Body of pancreas (tissue), 4 donors: ENCODE measurements at regions not wholly inside any gene's neighbourhood (a gene's known extent, or its start where the extent isn't known, plus 50 kb on each side); places are given as distances from the start of the nearest gene placed in this dataset.

Experiments used
- ATAC-seq: fragments of 150-250 bp; one replicate; pipeline ENCODE4 v1.9.1; 2016
- DNase-seq, 4 donors: peaks; one replicate each; pipeline ENCODE4 v3.0.0-alpha.2; 2019
- H3K27ac ChIP-seq, 4 donors: fragments of 200-600 bp; sonication (generic); 1 replicate in 3 of 4; 2 replicates in 1 of 4; pipeline versions ENCODE4 v1.5.1 to v1.6.1; 2016 to 2019; ENCODE audit warnings: mild to moderate bottlenecking in 1 of 4, mixed read lengths in 1 of 4, moderate library complexity in 1 of 4
- H3K27me3 ChIP-seq, 2 donors: fragments of 200-600 bp; sonication (generic); one replicate each; pipeline ENCODE4 v1.6.0; 2016; ENCODE audit warnings: mild to moderate bottlenecking in 1 of 2
- H3K36me3 ChIP-seq, 2 donors: fragments of 200-600 bp; sonication (generic); replicated peaks in 1 of 2; 2 replicates each; pipeline ENCODE4 v1.5.1; 2016; ENCODE audit warnings: low read depth in 2 of 2; ENCODE audit not compliant: insufficient read depth in 1 of 2
- H3K4me1 ChIP-seq: fragments of 200-600 bp; sonication (generic); one replicate; pipeline ENCODE4 v1.6.0; 2016
- H3K4me3 ChIP-seq, 2 donors: fragments of 200-600 bp; sonication (generic); 1 replicate in 1 of 2; 2 replicates in 1 of 2; pipeline ENCODE4 v1.5.1; 2016 to 2019
- H3K9me3 ChIP-seq, 3 donors: fragments of 200-600 bp; sonication (generic); 1 replicate in 2 of 3; 2 replicates in 1 of 3; pipeline ENCODE4 v1.5.1; 2016
- CTCF ChIP-seq, 7 experiments: fragments of 450-650 bp in 4 of 7; fragments of 200-600 bp in 3 of 7; sonication (generic) in 3 of 7; IDR thresholded peaks; one replicate each; pipeline ENCODE4 v1.5.1; 2016 to 2019; ENCODE audit warnings: antibody characterized with exemption in 7 of 7
- POLR2A ChIP-seq, 3 donors: fragments of 450-650 bp; IDR thresholded peaks; one replicate each; pipeline ENCODE4 v1.6.1; 2016; ENCODE audit warnings: antibody characterized with exemption in 3 of 3, mild to moderate bottlenecking in 2 of 3
- WGBS, 2 donors: methylation state at CpG; one replicate each; pipeline ENCODE4 v1.1.5; 2017; 5-methylcytosine and 5-hydroxymethylcytosine counted together
- intact Hi-C: fragments of 100-400 bp; cut with DNase I; formaldehyde crosslinking; loops from one replicate; pipeline ENCODE4 v1.15.1; 2023

DNA sequence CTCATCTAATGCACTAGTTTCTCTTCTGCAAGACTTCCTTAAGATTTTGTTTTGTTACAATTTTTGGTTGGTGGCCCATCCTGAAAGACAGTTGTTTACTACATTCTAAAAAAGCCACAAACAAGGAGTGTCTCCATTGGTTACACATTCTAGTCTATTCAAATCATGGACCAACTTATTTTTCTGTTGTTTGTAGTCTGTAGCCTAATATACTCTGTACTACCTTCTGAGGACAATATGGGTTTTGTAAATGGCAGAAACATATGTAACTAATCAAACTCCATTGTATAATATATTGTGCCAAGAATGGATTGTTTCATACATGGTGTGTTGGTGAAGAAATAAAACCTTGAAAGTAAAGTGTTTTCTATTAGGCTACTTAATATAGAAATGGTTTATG lies 79.5 kb upstream of the DHX40 start:
- no peak for ATAC-seq
- no peak for DNase-seq
- Histone ChIP-seq H3K4me1 (no peaks in the 10 kb centered on the region), H3K27me3 (no peaks in the 10 kb centered on the region), H3K9me3 (no peaks in the 10 kb centered on the region), H3K36me3 (no peaks in the 10 kb centered on the region), H3K27ac (no peak overlapping the region), H3K4me3 (no peak overlapping the region)
- intact Hi-C loops = no loop called here
- TF ChIP-seq CTCF (IDR thresholded peaks at IDR 0.05) (no peak), POLR2A (IDR thresholded peaks at IDR 0.05) (no peak)

DNA sequence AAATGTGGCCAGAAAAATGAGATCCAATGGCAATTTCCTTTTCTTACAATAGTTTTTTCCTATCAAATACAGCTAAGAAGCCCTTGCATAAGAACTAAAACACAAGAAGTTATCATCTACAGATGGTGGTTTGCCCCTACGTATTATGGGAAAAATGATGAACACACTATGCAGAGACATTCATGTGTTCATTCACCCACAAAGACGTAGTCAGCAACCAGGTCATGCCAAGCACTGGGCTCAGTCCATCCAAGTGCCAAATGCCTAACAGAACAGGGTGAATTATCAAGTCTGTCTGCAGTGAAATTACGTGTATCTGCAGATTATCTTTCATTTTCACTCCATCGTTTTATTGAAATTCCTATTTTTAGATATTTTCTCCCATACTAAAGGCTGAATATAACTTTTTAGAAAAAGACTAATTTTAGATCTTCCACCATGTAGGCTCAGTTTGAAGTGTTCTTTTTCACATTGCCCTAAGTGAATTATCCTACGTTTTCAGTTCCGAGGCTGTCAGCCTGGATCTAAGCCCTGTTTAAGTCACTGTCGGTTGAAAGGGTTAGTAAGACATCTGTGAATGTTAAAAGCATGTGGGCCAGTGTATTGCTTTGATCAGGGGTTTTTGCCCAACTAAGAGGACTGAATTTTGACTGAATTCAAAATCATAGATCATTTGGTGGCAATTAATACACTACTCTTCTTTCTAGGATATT lies 78.1 kb upstream of the DHX40 start:
- ATAC-seq = no peak
- Histone ChIP-seq H3K4me1 (no peaks in the 10 kb centered on the region), H3K27me3 (no peaks in the 10 kb centered on the region), H3K4me3 (no peak overlapping the region), H3K27ac (no peak overlapping the region), H3K9me3 (no peaks in the 10 kb centered on the region), H3K36me3 (no peaks in the 10 kb centered on the region)
- TF ChIP-seq POLR2A (IDR thresholded peaks at IDR 0.05) (no peak), CTCF (IDR thresholded peaks at IDR 0.05) (no peak)
- 65 to 72% methylated on average over 7 of the region's 7 CpGs for WGBS, 2 donors
- intact Hi-C loops = no loop called here
- no peak for DNase-seq

DNA sequence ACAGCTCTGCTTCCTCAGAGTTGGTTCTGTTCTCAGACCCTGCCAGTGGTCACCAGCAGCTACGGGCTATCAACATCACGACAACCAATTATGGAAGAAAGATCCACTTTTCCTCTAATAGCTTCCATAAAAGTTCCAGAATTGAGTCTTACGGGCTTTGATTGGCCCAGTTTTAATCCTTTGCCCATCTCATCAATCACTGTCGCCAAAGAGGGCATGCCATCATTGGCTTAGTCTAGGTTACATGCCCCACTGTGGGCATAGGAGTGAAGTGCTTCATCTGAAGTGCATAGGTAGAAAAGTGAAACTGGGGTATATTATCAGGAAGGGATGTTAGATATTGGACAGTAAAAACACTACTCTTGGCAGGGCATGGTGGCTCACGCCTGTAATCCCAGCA lies 76.6 kb upstream of the DHX40 start:
- TF ChIP-seq CTCF (IDR thresholded peaks at IDR 0.05) (no peak), POLR2A (IDR thresholded peaks at IDR 0.05) (no peak)
- WGBS, 2 donors = 91 to 92% methylated on average over 5 of the region's 5 CpGs
- no peaks in the 10 kb centered on the region for H3K27me3 ChIP-seq
- DNase-seq = no peak
- ATAC-seq = no peak
- H3K9me3 ChIP-seq = no peaks in the 10 kb centered on the region
- no peak overlapping the region for H3K4me3 ChIP-seq
- no peaks in the 10 kb centered on the region for H3K36me3 ChIP-seq
- H3K4me1 ChIP-seq = no peaks in the 10 kb centered on the region
- H3K27ac ChIP-seq = no peak overlapping the region
- intact Hi-C loops = no loop called here

DNA sequence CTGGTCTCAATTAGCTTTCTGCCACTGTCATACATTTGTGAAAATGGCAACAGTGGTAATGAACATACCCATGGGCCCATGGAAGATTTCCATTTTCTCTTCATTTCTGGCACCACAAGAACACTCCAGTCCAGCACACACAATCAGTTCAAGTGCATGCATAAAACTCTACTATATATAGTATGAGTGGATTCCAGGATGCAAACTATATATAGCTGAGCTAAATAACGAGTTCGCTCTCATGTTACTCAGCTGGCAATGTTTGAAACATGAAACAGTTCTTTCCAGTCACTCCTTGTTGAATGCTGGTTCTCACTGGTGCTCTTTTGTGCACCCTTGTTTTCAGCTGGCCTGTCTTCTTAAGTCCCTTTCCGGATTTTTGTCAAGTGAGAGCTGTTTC lies 75.2 kb upstream of the DHX40 start:
- intact Hi-C loops = no loop called here
- H3K4me1 ChIP-seq = no peaks in the 10 kb centered on the region
- no peaks in the 10 kb centered on the region for H3K27me3 ChIP-seq
- H3K36me3 ChIP-seq = no peaks in the 10 kb centered on the region
- H3K27ac ChIP-seq = no peak overlapping the region
- 70 to 76% methylated on average over 3 of the region's 3 CpGs for WGBS, 2 donors
- no peaks in the 10 kb centered on the region for H3K9me3 ChIP-seq
- TF ChIP-seq POLR2A (IDR thresholded peaks at IDR 0.05) (no peak), CTCF (IDR thresholded peaks at IDR 0.05) (no peak)
- DNase-seq (no peak), ATAC-seq (no peak)
- H3K4me3 ChIP-seq = no peak overlapping the region

- ATAC-seq (no peak), DNase-seq (no peak)
- H3K36me3 ChIP-seq = no peaks in the 10 kb centered on the region
- H3K9me3 ChIP-seq = no peaks in the 10 kb centered on the region
- intact Hi-C loops = no loop called here
- no peaks in the 10 kb centered on the region for H3K27me3 ChIP-seq
- no peak for TF ChIP-seq CTCF (IDR thresholded peaks at IDR 0.05)
- TF ChIP-seq POLR2A (IDR thresholded peaks at IDR 0.05) = no peak
- 55 to 68% methylated on average over 4 to 5 of the region's 5 CpGs for WGBS, 2 donors
- peaks cover 7% of the 10 kb centered on the region for H3K4me1 ChIP-seq
- H3K27ac ChIP-seq = no peak overlapping the region
- no peak overlapping the region for H3K4me3 ChIP-seq
Observed at GRCh38 chr17:59491353-59492090, 73.9 kb upstream of the DHX40 start.
